ENCODE measurements at regions not wholly inside any gene's neighbourhood (a gene's known extent, or its start where the extent isn't known, plus 50 kb on each side); places are given as distances from the start of the nearest gene placed in this dataset.

DNA sequence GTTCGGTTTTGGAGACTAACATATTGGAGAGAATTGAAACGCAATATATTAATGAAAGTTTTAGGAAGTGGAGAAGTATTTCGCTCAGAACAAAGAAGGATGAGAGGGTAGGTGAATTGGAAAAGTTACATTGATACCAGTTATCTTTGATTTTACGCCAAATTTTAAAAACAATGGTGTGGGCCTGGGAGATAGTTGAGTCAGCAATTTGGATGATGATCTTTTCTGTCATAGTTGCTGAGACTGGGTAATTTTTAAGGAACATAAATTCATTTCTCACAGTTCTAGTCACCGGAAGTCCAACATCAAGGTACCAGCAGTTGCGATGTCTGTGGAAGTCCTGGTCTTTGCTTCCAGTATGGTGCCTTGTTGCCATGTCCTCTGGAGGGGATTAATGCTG, 644.8 kb upstream of the LCORL start:
- TF ChIP-seq TAF1 (IDR thresholded peaks at IDR 0.05; ENCODE audit: borderline replicate concordance, low read depth, low read length) (no peak), POLR2A (IDR thresholded peaks at IDR 0.05; ENCODE audit: low read depth, low read length) (no peak), POLR2AphosphoS5 (IDR thresholded peaks at IDR 0.05; ENCODE audit: low read depth, low read length) (no peak)
